Activated CD4-positive, alpha-beta T cell treated with anti-CD3 and anti-CD28 coated beads for 36 hours (primary cell): ENCODE measurements at regions not wholly inside any gene's neighbourhood (a gene's known extent, or its start where the extent isn't known, plus 50 kb on each side); places are given as distances from the start of the nearest gene placed in this dataset.

Experiments used
- ATAC-seq: fragments of 200-7000 bp; cut with Tn5 transposase; one replicate; pipeline ENCODE4 v1.10.0; 2021; ENCODE audit warnings: mild to moderate bottlenecking, moderate library complexity
- CTCF ChIA-PET: fragments of 350-600 bp; sonication (Branson Sonifier 250); formaldehyde crosslinking; loops from one replicate; lab custom pipeline; 2021; ENCODE audit warnings: antibody characterized with exemption; lab: Charles Lee
- POLR2A ChIA-PET: fragments of 350-600 bp; sonication (Branson Sonifier 250); formaldehyde crosslinking; loops from one replicate; lab custom pipeline; 2021; ENCODE audit warnings: antibody characterized with exemption, inconsistent platforms; lab: Charles Lee
- DNase-seq: peaks from one replicate; pipeline ENCODE4 v3.0.0-alpha.2; 2020
- H3K27ac Mint-ChIP-seq: one replicate; pipeline ENCODE4 v1.8.0; 2021; ENCODE audit warnings: mixed read lengths
- H3K27me3 Mint-ChIP-seq: one replicate; pipeline ENCODE4 v1.8.0; 2021; ENCODE audit warnings: mixed read lengths
- H3K36me3 Mint-ChIP-seq: one replicate; pipeline ENCODE4 v1.8.0; 2021; ENCODE audit warnings: low read depth, mixed read lengths
- H3K4me1 Mint-ChIP-seq: one replicate; pipeline ENCODE4 v1.8.0; 2021; ENCODE audit warnings: mixed read lengths
- H3K4me3 Mint-ChIP-seq: one replicate; pipeline ENCODE4 v1.8.0; 2021; ENCODE audit warnings: mild to moderate bottlenecking, moderate library complexity, mixed read lengths
- H3K9me3 Mint-ChIP-seq: one replicate; pipeline ENCODE4 v1.8.0; 2021; ENCODE audit warnings: low read depth, mixed read lengths
- intact Hi-C, 2 experiments: fragments of 100-400 bp; cut with DNase I in 1 of 2; cut with micrococcal nuclease in 1 of 2; formaldehyde crosslinking; loops; one replicate each; pipeline versions ENCODE4 v1.14.2 to v1.15.1; 2022 to 2024; cut with DNase I, micrococcal nuclease

GRCh38 chr1:63049135-63049534 lies 265.2 kb downstream of the ATG4C start:
- ATAC-seq: no peak
- ChIA-PET POLR2A (no interaction called here), CTCF (no interaction called here)
- DNase-seq: no peak
- Mint-ChIP-seq H3K36me3 (no peaks in the 10 kb centered on the region), H3K27me3 (peaks cover 10% of the 10 kb centered on the region), H3K27ac (no peak overlapping the region), H3K4me1 (no peaks in the 10 kb centered on the region), H3K4me3 (no peak overlapping the region), H3K9me3 (no peaks in the 10 kb centered on the region)
- intact Hi-C loops: no loop called here

- peaks cover 13% of the 10 kb centered on the region for H3K27me3 Mint-ChIP-seq
- H3K36me3 Mint-ChIP-seq: no peaks in the 10 kb centered on the region
- ChIA-PET CTCF (no interaction called here), POLR2A (no interaction called here)
- no peak overlapping the region for H3K27ac Mint-ChIP-seq
- ATAC-seq (no peak), DNase-seq (no peak)
- intact Hi-C loops: no loop called here
- H3K9me3 Mint-ChIP-seq: no peaks in the 10 kb centered on the region
- H3K4me3 Mint-ChIP-seq: no peak overlapping the region
- no peaks in the 10 kb centered on the region for H3K4me1 Mint-ChIP-seq
Measured at GRCh38 chr1:63051356-63051755, 267.4 kb downstream of the ATG4C start.

- Mint-ChIP-seq H3K4me1 (no peaks in the 10 kb centered on the region), H3K36me3 (no peaks in the 10 kb centered on the region), H3K9me3 (no peaks in the 10 kb centered on the region), H3K27me3 (peaks cover 14% of the 10 kb centered on the region), H3K27ac (no peak overlapping the region), H3K4me3 (no peak overlapping the region)
- ChIA-PET POLR2A (interaction anchor here (0.5 kb wide), 1 partner anchor 52 kb away, joined by 7 read pairs; no protein-coding TSS in a partner anchor), CTCF (no interaction called here)
- intact Hi-C loops: no loop called here
- ATAC-seq (no peak), DNase-seq (no peak)
Measured at GRCh38 chr1:63051886-63052285, 268.0 kb downstream of the ATG4C start.

- peaks cover 10% of the 10 kb centered on the region for H3K27me3 Mint-ChIP-seq
- H3K4me3 Mint-ChIP-seq: no peak overlapping the region
- no peaks in the 10 kb centered on the region for H3K36me3 Mint-ChIP-seq
- no peak overlapping the region for H3K27ac Mint-ChIP-seq
- DNase-seq: no peak
- intact Hi-C loops: no loop called here
- H3K4me1 Mint-ChIP-seq: no peaks in the 10 kb centered on the region
- ChIA-PET CTCF (no interaction called here), POLR2A (no interaction called here)
- no peak for ATAC-seq
- H3K9me3 Mint-ChIP-seq: no peaks in the 10 kb centered on the region
Measured at GRCh38 chr1:63054184-63054583, 268.2 kb upstream of the FOXD3 start.

- no peaks in the 10 kb centered on the region for H3K36me3 Mint-ChIP-seq
- H3K9me3 Mint-ChIP-seq: peaks cover 2% of the 10 kb centered on the region
- intact Hi-C loops: no loop called here
- H3K4me3 Mint-ChIP-seq: no peak overlapping the region
- DNase-seq: peak; percentile 7
- H3K27ac Mint-ChIP-seq: no peak overlapping the region
- ChIA-PET CTCF (no interaction called here), POLR2A (no interaction called here)
- no peaks in the 10 kb centered on the region for H3K4me1 Mint-ChIP-seq
- no peaks in the 10 kb centered on the region for H3K27me3 Mint-ChIP-seq
- ATAC-seq: no peak
Measured at GRCh38 chr1:63063367-63063766, 259.0 kb upstream of the FOXD3 start.

GRCh38 chr1:63064135-63064534 lies 258.2 kb upstream of the FOXD3 start:
- ATAC-seq: no peak
- Mint-ChIP-seq H3K4me3 (no peak overlapping the region), H3K9me3 (peaks cover 2% of the 10 kb centered on the region), H3K27me3 (no peaks in the 10 kb centered on the region), H3K36me3 (no peaks in the 10 kb centered on the region), H3K4me1 (no peaks in the 10 kb centered on the region), H3K27ac (no peak overlapping the region)
- no peak for DNase-seq
- POLR2A ChIA-PET: no interaction called here
- intact Hi-C loops: no loop called here
- CTCF ChIA-PET: no interaction called here

GRCh38 chr1:63068626-63069025 lies 253.7 kb upstream of the FOXD3 start:
- no peak for ATAC-seq
- no peak overlapping the region for H3K27ac Mint-ChIP-seq
- H3K4me3 Mint-ChIP-seq: no peak overlapping the region
- POLR2A ChIA-PET: no interaction called here
- peaks cover 20% of the 10 kb centered on the region for H3K27me3 Mint-ChIP-seq
- no peaks in the 10 kb centered on the region for H3K36me3 Mint-ChIP-seq
- no peaks in the 10 kb centered on the region for H3K4me1 Mint-ChIP-seq
- CTCF ChIA-PET: no interaction called here
- no peak for DNase-seq
- intact Hi-C loops: no loop called here
- peaks cover 2% of the 10 kb centered on the region for H3K9me3 Mint-ChIP-seq

- POLR2A ChIA-PET: no interaction called here
- DNase-seq (no peak), ATAC-seq (no peak)
- intact Hi-C loops: no loop called here
- Mint-ChIP-seq H3K27me3 (peaks cover 23% of the 10 kb centered on the region), H3K9me3 (peaks cover 2% of the 10 kb centered on the region), H3K4me3 (no peak overlapping the region), H3K36me3 (no peaks in the 10 kb centered on the region), H3K4me1 (no peaks in the 10 kb centered on the region), H3K27ac (no peak overlapping the region)
- CTCF ChIA-PET: no interaction called here
Measured at GRCh38 chr1:63069214-63069613, 253.2 kb upstream of the FOXD3 start.

GRCh38 chr1:63073309-63074306 lies 248.8 kb upstream of the FOXD3 start:
- intact Hi-C loops: no loop called here
- ChIA-PET CTCF (no interaction called here), POLR2A (no interaction called here)
- Mint-ChIP-seq H3K36me3 (no peaks in the 10 kb centered on the region), H3K27me3 (peaks cover 42% of the 10 kb centered on the region), H3K9me3 (peaks cover 9% of the 10 kb centered on the region), H3K4me3 (no peak overlapping the region), H3K4me1 (no peaks in the 10 kb centered on the region), H3K27ac (no peak overlapping the region)
- DNase-seq (no peak), ATAC-seq (no peak)

- Mint-ChIP-seq H3K27ac (no peak overlapping the region), H3K27me3 (peaks cover 42% of the 10 kb centered on the region), H3K4me3 (no peak overlapping the region), H3K9me3 (peaks cover 9% of the 10 kb centered on the region), H3K36me3 (no peaks in the 10 kb centered on the region), H3K4me1 (no peaks in the 10 kb centered on the region)
- no peak for ATAC-seq
- DNase-seq: no peak
- intact Hi-C loops: no loop called here
- ChIA-PET CTCF (no interaction called here), POLR2A (no interaction called here)
Measured at GRCh38 chr1:63074321-63074720, 248.0 kb upstream of the FOXD3 start.

GRCh38 chr1:63082766-63083165 lies 239.6 kb upstream of the FOXD3 start:
- H3K9me3 Mint-ChIP-seq: no peaks in the 10 kb centered on the region

GRCh38 chr1:63087966-63088365 lies 234.4 kb upstream of the FOXD3 start:
- Mint-ChIP-seq H3K9me3 (no peaks in the 10 kb centered on the region), H3K27ac (no peak overlapping the region), H3K36me3 (no peaks in the 10 kb centered on the region), H3K4me3 (no peak overlapping the region), H3K4me1 (no peaks in the 10 kb centered on the region), H3K27me3 (peaks cover 24% of the 10 kb centered on the region)
- ChIA-PET CTCF (no interaction called here), POLR2A (no interaction called here)
- DNase-seq (no peak), ATAC-seq (no peak)
- intact Hi-C loops: no loop called here

More at GRCh38 chr1:63082766-63083165, 239.6 kb upstream of the FOXD3 start:
- Mint-ChIP-seq H3K36me3 (no peaks in the 10 kb centered on the region), H3K27me3 (peaks cover 15% of the 10 kb centered on the region), H3K4me1 (no peaks in the 10 kb centered on the region), H3K4me3 (no peak overlapping the region), H3K27ac (no peak overlapping the region)
- DNase-seq (no peak), ATAC-seq (no peak)
- ChIA-PET CTCF (interaction anchor here (0.5 kb wide), 1 partner anchor 245 kb away, joined by 4 read pairs; no protein-coding TSS in a partner anchor), POLR2A (no interaction called here)
- intact Hi-C loops: no loop called here
